ENCODE measurements at regions not wholly inside any gene's neighbourhood (a gene's known extent, or its start where the extent isn't known, plus 50 kb on each side); places are given as distances from the start of the nearest gene placed in this dataset.

DNA sequence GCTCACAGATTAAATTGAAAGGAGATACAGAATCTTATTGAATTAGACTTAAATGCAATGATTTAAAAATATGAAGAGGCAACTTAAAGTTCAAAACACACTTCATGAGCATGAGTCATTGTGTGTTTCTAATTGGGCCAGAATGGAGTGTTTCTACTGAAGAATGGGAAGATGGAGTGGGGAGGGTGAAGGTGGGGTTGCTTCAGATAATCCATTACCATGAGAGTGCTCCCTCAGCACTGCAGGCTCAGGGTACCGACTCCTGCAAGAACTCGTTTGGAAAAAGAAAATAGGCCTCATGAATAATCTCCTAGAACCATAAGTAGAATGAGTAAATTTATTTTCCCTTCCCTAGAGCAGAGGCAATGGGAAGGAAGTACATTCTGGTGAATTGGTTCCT, 372.8 kb downstream of the TOX3 start:
- Histone ChIP-seq H3K36me3 (ENCODE audit: control insufficient read depth in 2 of 2, insufficient read depth in 2 of 2, low read length in 2 of 2) (no peaks in the 10 kb centered on the region), H3K27me3 (ENCODE audit: control insufficient read depth in 1 of 2, insufficient read depth in 2 of 2, low read length in 2 of 2) (no peaks in the 10 kb centered on the region), H3K4me3 (ENCODE audit: low read length in 2 of 2) (no peak overlapping the region), H3K27ac (ENCODE audit: low read length) (no peak overlapping the region), H3K9me3 (ENCODE audit: control insufficient read depth in 2 of 2, low read length in 2 of 2) (peaks cover 0 to 3% of the 10 kb centered on the region in 2 donors), H3K4me1 (ENCODE audit: control insufficient read depth, insufficient read depth, low read length) (no peaks in the 10 kb centered on the region), H3K9ac (ENCODE audit: low read length in 2 of 2) (no peak overlapping the region)

DNA sequence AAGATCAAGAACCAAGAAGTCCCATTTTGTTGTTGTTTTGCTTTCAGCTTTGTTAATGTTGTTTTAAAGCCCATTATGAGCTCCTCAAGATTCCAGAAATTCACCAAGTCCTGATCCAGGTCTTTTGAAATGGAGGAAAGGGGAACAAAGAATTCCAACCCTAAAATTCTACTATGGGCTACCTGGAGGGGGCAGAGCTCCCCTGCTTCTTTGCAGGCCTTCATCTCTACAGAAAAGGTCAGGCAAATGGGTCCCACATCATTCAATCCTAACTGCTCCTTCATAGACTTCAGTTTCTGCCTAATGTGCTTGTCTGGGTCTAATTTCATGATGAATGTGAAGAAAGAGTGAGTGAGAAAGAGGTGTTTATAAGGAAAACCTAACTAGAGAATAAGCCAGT, 375.5 kb downstream of the TOX3 start:
- Histone ChIP-seq H3K27ac (ENCODE audit: low read length) (no peak overlapping the region), H3K4me3 (ENCODE audit: low read length in 2 of 2) (no peak overlapping the region), H3K9me3 (ENCODE audit: control insufficient read depth in 2 of 2, low read length in 2 of 2) (peaks cover 0 to 3% of the 10 kb centered on the region in 2 donors)

DNA sequence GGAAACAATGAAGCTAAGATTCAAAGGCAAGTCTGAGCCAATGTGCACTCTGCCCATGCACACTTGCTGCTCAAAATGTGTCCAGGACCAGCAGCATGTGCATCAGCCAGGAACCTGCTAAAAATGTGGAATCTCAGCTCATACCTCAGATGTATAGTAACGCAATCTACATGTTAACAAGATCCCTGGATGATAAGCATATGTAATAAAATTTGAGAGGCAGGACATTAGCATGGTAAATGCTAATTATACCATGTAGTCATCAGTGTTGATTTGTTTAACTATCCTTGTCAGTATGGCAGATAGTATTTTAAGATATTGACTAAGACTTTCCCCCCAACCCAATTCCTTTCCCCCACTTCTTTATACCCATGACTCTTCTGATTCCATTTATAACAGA, 379.6 kb downstream of the TOX3 start:
- Histone ChIP-seq H3K36me3 (ENCODE audit: control insufficient read depth in 2 of 2, insufficient read depth in 2 of 2, low read length in 2 of 2) (no peaks in the 10 kb centered on the region), H3K27me3 (ENCODE audit: control insufficient read depth in 1 of 2, insufficient read depth in 2 of 2, low read length in 2 of 2) (no peaks in the 10 kb centered on the region), H3K9ac (ENCODE audit: low read length in 2 of 2) (no peak overlapping the region), H3K4me1 (ENCODE audit: control insufficient read depth, insufficient read depth, low read length) (no peaks in the 10 kb centered on the region), H3K9me3 (ENCODE audit: control insufficient read depth in 2 of 2, low read length in 2 of 2) (no peaks in the 10 kb centered on the region), H3K27ac (ENCODE audit: low read length) (no peak overlapping the region), H3K4me3 (ENCODE audit: low read length in 2 of 2) (no peak overlapping the region)

More for the DNA sequence above, 375.5 kb downstream of the TOX3 start:
- no peak overlapping the region for H3K9ac ChIP-seq (ENCODE audit: low read length in 2 of 2)
- no peaks in the 10 kb centered on the region for H3K36me3 ChIP-seq (ENCODE audit: control insufficient read depth in 2 of 2, insufficient read depth in 2 of 2, low read length in 2 of 2)
- no peaks in the 10 kb centered on the region for H3K27me3 ChIP-seq (ENCODE audit: control insufficient read depth in 1 of 2, insufficient read depth in 2 of 2, low read length in 2 of 2)
- no peaks in the 10 kb centered on the region for H3K4me1 ChIP-seq (ENCODE audit: control insufficient read depth, insufficient read depth, low read length)

DNA sequence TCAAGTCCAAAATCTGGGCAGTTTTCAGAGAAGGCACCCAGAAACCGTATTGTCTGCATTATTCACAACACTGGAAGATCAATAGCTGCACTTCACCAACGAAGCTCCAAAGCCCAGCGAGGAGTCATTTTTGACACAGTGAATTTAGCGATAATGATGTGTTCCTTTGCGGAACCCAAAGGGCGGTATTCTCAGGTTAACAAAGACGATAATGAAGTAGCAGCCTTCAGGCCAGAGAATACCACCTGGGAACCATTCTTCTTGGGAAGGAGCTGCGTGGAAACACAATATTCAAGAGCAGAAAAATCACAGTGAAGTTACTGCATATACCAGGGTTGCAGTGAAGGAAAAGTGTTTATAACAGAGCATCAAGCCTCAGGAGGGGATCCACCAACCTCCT, 381.0 kb downstream of the TOX3 start:
- Histone ChIP-seq H3K4me3 (ENCODE audit: low read length in 2 of 2) (no peak overlapping the region), H3K9ac (ENCODE audit: low read length in 2 of 2) (no peak overlapping the region), H3K27me3 (ENCODE audit: control insufficient read depth in 1 of 2, insufficient read depth in 2 of 2, low read length in 2 of 2) (no peaks in the 10 kb centered on the region), H3K36me3 (ENCODE audit: control insufficient read depth in 2 of 2, insufficient read depth in 2 of 2, low read length in 2 of 2) (no peaks in the 10 kb centered on the region), H3K9me3 (ENCODE audit: control insufficient read depth in 2 of 2, low read length in 2 of 2) (no peaks in the 10 kb centered on the region), H3K4me1 (ENCODE audit: control insufficient read depth, insufficient read depth, low read length) (no peaks in the 10 kb centered on the region), H3K27ac (ENCODE audit: low read length) (no peak overlapping the region)

DNA sequence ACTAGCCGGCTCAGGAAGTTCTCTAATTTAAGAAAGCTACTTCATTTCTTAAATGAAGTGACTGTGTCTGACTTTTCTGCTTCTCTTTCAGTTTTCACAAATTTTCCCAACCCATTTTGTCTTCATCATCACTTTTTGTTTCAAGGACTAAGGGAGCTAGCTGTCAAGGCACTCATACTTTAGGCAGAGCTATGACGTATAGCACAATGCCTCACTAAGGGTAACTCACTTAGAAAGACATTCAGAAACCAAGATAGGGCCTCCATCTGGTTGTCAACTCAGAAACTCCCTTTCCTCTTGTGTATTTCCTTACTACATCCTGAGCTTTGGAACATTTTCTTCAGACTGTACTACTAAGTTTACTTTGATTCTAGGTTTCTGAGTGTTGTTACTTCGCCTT, 397.9 kb downstream of the TOX3 start:
- H3K36me3 ChIP-seq (ENCODE audit: control insufficient read depth in 2 of 2, insufficient read depth in 2 of 2, low read length in 2 of 2): no peaks in the 10 kb centered on the region
- H3K27me3 ChIP-seq (ENCODE audit: control insufficient read depth in 1 of 2, insufficient read depth in 2 of 2, low read length in 2 of 2): no peaks in the 10 kb centered on the region
- H3K9ac ChIP-seq (ENCODE audit: low read length in 2 of 2): no peak overlapping the region
- H3K9me3 ChIP-seq (ENCODE audit: control insufficient read depth in 2 of 2, low read length in 2 of 2): no peaks in the 10 kb centered on the region
- no peak overlapping the region for H3K4me3 ChIP-seq (ENCODE audit: low read length in 2 of 2)
- no peak overlapping the region for H3K27ac ChIP-seq (ENCODE audit: low read length)
- no peaks in the 10 kb centered on the region for H3K4me1 ChIP-seq (ENCODE audit: control insufficient read depth, insufficient read depth, low read length)

DNA sequence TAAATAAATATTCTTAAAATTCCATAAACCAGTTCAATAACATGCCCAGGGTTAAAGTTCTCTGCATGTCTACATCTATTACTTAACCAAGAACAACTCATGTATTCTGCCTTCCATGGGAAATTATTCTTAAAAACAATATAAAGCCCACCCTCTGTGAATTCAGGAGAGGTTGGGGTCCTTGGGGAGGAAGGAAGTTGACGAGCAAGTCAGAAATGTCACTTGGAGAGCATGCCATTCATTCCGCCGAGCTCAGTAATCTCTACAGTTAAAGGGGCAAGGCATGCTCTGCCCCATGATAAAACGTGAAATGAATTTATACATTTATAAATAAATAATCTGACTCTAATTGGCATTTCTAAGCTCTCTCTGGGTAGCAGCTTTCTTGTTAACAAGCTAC, 405.1 kb downstream of the TOX3 start:
- H3K4me1 ChIP-seq (ENCODE audit: control insufficient read depth, insufficient read depth, low read length): no peaks in the 10 kb centered on the region
- H3K36me3 ChIP-seq (ENCODE audit: control insufficient read depth in 2 of 2, insufficient read depth in 2 of 2, low read length in 2 of 2): no peaks in the 10 kb centered on the region
- no peak overlapping the region for H3K27ac ChIP-seq (ENCODE audit: low read length)
- H3K4me3 ChIP-seq (ENCODE audit: low read length in 2 of 2): no peak overlapping the region
- H3K27me3 ChIP-seq (ENCODE audit: control insufficient read depth in 1 of 2, insufficient read depth in 2 of 2, low read length in 2 of 2): no peaks in the 10 kb centered on the region
- H3K9me3 ChIP-seq (ENCODE audit: control insufficient read depth in 2 of 2, low read length in 2 of 2): no peaks in the 10 kb centered on the region
- H3K9ac ChIP-seq (ENCODE audit: low read length in 2 of 2): no peak overlapping the region

DNA sequence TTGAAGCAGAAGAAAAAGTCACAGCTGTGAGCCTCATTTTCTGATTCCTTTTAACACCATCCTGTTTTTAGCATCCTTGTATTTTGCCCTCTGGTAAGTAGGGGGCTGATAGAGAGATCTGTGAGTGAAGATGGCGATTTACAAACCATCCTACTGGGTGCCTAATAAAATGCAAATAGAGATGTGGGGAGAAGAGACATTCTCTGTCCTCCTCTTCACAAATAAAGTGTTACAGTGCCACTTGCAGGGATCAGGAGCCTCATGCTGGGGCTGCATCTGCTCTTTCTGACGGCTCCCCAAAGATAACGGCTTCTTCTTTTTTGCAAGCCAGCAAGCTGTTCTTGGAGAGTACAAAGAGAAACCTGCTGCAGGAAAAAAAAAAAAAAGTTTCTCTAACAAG, 418.6 kb downstream of the TOX3 start:
- no peaks in the 10 kb centered on the region for H3K9me3 ChIP-seq (ENCODE audit: control insufficient read depth in 2 of 2, low read length in 2 of 2)
- no peak overlapping the region for H3K9ac ChIP-seq (ENCODE audit: low read length in 2 of 2)
- H3K27me3 ChIP-seq (ENCODE audit: control insufficient read depth in 1 of 2, insufficient read depth in 2 of 2, low read length in 2 of 2): no peaks in the 10 kb centered on the region
- H3K27ac ChIP-seq (ENCODE audit: low read length): no peak overlapping the region
- no peaks in the 10 kb centered on the region for H3K4me1 ChIP-seq (ENCODE audit: control insufficient read depth, insufficient read depth, low read length)
- no peak overlapping the region for H3K4me3 ChIP-seq (ENCODE audit: low read length in 2 of 2)
- H3K36me3 ChIP-seq (ENCODE audit: control insufficient read depth in 2 of 2, insufficient read depth in 2 of 2, low read length in 2 of 2): no peaks in the 10 kb centered on the region

DNA sequence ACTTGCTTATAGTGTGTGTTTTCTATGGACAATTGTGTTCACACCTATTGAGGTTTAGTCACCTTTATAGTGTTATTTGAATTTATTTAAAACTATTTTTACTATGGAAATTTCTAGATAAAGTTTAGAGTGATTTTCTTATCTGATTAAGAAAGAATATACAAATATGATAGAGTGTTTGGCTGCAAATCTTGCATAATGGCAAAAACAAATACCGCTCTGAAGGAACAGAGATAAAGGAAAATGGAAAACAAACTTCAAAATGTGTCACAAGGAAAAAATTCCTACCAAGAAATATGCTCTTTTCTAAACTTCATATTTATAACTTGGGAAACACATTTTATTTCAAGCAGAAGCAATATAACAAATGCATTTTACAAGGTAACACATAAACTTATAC, 423.1 kb downstream of the TOX3 start:
- peaks cover 0 to 2% of the 10 kb centered on the region in 2 donors for H3K9me3 ChIP-seq (ENCODE audit: control insufficient read depth in 2 of 2, low read length in 2 of 2)
- no peak overlapping the region for H3K4me3 ChIP-seq (ENCODE audit: low read length in 2 of 2)
- H3K9ac ChIP-seq (ENCODE audit: low read length in 2 of 2): no peak overlapping the region
- no peaks in the 10 kb centered on the region for H3K36me3 ChIP-seq (ENCODE audit: control insufficient read depth in 2 of 2, insufficient read depth in 2 of 2, low read length in 2 of 2)
- H3K4me1 ChIP-seq (ENCODE audit: control insufficient read depth, insufficient read depth, low read length): no peaks in the 10 kb centered on the region
- no peaks in the 10 kb centered on the region for H3K27me3 ChIP-seq (ENCODE audit: control insufficient read depth in 1 of 2, insufficient read depth in 2 of 2, low read length in 2 of 2)
- H3K27ac ChIP-seq (ENCODE audit: low read length): no peak overlapping the region

DNA sequence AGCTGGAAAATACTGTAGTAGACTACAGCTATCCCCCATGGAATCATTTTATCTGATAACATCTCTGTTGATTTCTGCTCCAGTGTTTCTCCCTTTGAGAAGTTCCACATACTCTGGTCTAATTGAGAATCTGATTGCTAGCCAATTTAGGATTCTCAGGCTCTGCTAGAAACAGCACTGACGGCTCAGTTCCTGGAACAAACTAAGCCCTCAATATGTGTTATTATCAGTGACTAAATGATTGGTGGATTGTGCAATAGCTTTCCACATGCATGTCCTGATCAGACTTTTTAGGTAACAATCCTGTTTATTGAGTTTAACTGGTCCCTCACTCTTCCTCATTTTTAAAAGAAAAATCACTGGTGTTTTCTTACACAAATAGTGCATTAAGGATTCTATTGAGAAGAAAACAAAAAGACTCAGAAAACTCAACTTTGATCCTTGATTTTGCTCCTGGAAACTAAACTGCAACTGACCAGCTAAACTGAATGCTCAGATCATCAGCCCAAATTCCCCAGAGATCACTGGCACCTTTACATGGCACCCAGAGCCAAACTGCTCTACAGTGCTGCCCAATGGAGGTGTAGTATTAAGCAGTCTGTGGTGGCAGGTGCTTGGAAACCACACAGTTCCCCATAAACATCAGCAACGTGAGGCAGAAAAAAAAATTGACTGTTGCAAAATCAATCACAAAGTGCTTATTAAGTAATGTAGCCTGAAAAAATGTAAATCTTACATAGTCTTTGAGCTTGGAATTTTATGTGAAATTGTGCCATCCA, 423.7 kb downstream of the TOX3 start:
- H3K36me3 ChIP-seq (ENCODE audit: control insufficient read depth in 2 of 2, insufficient read depth in 2 of 2, low read length in 2 of 2): no peaks in the 10 kb centered on the region
- no peak overlapping the region for H3K27ac ChIP-seq (ENCODE audit: low read length)
- no peaks in the 10 kb centered on the region for H3K27me3 ChIP-seq (ENCODE audit: control insufficient read depth in 1 of 2, insufficient read depth in 2 of 2, low read length in 2 of 2)
- H3K4me3 ChIP-seq (ENCODE audit: low read length in 2 of 2): no peak overlapping the region
- H3K4me1 ChIP-seq (ENCODE audit: control insufficient read depth, insufficient read depth, low read length): no peaks in the 10 kb centered on the region
- H3K9me3 ChIP-seq (ENCODE audit: control insufficient read depth in 2 of 2, low read length in 2 of 2): peaks cover 0 to 7% of the 10 kb centered on the region in 2 donors
- no peak overlapping the region for H3K9ac ChIP-seq (ENCODE audit: low read length in 2 of 2)

DNA sequence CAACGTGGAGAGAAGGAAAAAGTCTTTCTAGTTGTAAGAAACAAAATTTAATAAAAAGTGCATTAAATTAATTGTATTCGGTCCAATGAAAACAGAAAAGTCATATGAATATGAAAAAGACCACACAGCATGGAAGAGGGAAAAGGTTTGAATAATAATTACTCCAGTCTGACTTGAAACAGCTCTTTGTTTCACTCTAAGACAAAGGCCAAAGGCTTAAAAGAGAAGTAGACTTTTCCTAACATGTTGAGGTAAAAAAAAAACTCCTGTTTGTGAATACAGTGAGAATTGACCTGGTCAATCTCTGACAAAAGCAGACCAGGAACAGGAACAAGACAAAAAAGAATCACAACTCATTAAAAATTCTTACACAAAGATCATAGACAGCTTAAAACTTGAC, 429.8 kb downstream of the TOX3 start:
- Histone ChIP-seq H3K4me1 (ENCODE audit: control insufficient read depth, insufficient read depth, low read length) (no peaks in the 10 kb centered on the region), H3K9me3 (ENCODE audit: control insufficient read depth in 2 of 2, low read length in 2 of 2) (peaks cover 0 to 7% of the 10 kb centered on the region in 2 donors), H3K27me3 (ENCODE audit: control insufficient read depth in 1 of 2, insufficient read depth in 2 of 2, low read length in 2 of 2) (no peaks in the 10 kb centered on the region), H3K4me3 (ENCODE audit: low read length in 2 of 2) (no peak overlapping the region), H3K36me3 (ENCODE audit: control insufficient read depth in 2 of 2, insufficient read depth in 2 of 2, low read length in 2 of 2) (no peaks in the 10 kb centered on the region), H3K9ac (ENCODE audit: low read length in 2 of 2) (no peak overlapping the region), H3K27ac (ENCODE audit: low read length) (no peak overlapping the region)

DNA sequence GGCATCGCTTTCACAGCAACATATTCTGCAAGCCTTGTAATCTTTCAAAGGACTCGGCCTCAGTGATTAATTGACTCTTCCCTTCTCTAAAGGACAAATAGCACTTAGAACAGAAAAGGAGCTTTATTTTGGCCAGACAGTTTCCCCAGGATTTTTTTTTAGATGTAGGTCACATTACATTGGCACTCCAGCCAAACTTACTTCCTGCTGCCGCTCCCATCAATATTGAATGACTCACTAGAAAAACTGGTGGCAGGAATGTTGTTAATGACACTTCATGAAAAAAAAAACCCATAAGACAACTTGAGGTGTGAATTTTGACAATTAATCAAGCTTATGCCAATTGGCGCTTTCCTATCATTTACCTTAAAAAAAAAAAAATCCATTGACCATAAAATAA, 432.6 kb downstream of the TOX3 start:
- H3K27me3 ChIP-seq (ENCODE audit: control insufficient read depth in 1 of 2, insufficient read depth in 2 of 2, low read length in 2 of 2): no peaks in the 10 kb centered on the region
- peaks cover 0 to 7% of the 10 kb centered on the region in 2 donors for H3K9me3 ChIP-seq (ENCODE audit: control insufficient read depth in 2 of 2, low read length in 2 of 2)
- H3K4me1 ChIP-seq (ENCODE audit: control insufficient read depth, insufficient read depth, low read length): no peaks in the 10 kb centered on the region
- no peak overlapping the region for H3K27ac ChIP-seq (ENCODE audit: low read length)
- H3K9ac ChIP-seq (ENCODE audit: low read length in 2 of 2): no peak overlapping the region
- H3K4me3 ChIP-seq (ENCODE audit: low read length in 2 of 2): no peak overlapping the region
- H3K36me3 ChIP-seq (ENCODE audit: control insufficient read depth in 2 of 2, insufficient read depth in 2 of 2, low read length in 2 of 2): no peaks in the 10 kb centered on the region

All from stomach smooth muscle (tissue), 2 donors.